ENCODE measurements at regions not wholly inside any gene's neighbourhood (a gene's known extent, or its start where the extent isn't known, plus 50 kb on each side); places are given as distances from the start of the nearest gene placed in this dataset.

DNA sequence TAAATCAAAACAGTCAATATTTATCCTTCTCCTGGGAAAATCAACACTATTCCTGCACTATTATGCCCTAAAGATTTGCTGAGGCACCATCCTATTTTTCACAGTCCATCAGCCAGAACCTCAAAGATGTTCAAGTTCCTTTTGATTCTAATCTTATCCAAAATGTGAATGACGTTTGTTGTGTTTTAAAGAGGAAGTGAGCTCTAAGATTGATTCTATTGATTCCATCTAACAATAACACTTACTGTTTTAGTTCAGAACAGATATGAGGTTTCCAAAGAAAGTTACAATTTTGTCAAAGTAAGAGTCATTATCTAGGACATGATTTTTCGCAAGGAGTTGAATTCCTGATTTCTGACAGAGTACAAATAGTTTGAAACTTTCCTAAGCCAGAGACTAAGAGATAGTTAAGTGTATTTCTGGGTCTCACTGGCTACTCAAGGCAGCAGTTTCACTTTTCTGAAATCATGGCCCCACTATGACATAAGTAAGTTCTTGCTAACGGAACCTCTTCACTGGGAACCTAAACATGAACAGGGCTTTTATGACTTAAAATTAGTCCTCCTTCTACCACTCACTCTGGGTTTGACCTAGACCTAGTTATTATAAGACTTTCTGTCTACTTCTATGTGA is 84.7 kb downstream of the LHX9 start:
- no peaks in the 10 kb centered on the region for H3K79me2 ChIP-seq (ENCODE audit: control insufficient read depth, insufficient read depth, low read length)
- DNase-seq (ENCODE audit: low read depth in 2 of 2), result peak; percentile 18 to 52
- no peak overlapping the region for H3K4me2 ChIP-seq (ENCODE audit: extremely low read depth, insufficient read depth, low read length)
- no peaks in the 10 kb centered on the region for H3K27me3 ChIP-seq (ENCODE audit: control insufficient read depth, insufficient read depth, low read length)
- no peak overlapping the region for H3K4me3 ChIP-seq (replicated peaks in 1 of 4; ENCODE audit: control extremely low read depth in 1 of 4, insufficient read depth in 1 of 4, low read depth in 3 of 4, low read length in 4 of 4)
- H3K9ac ChIP-seq (ENCODE audit: insufficient read depth, low read length), result no peak overlapping the region
- TF ChIP-seq, protein P1, sequence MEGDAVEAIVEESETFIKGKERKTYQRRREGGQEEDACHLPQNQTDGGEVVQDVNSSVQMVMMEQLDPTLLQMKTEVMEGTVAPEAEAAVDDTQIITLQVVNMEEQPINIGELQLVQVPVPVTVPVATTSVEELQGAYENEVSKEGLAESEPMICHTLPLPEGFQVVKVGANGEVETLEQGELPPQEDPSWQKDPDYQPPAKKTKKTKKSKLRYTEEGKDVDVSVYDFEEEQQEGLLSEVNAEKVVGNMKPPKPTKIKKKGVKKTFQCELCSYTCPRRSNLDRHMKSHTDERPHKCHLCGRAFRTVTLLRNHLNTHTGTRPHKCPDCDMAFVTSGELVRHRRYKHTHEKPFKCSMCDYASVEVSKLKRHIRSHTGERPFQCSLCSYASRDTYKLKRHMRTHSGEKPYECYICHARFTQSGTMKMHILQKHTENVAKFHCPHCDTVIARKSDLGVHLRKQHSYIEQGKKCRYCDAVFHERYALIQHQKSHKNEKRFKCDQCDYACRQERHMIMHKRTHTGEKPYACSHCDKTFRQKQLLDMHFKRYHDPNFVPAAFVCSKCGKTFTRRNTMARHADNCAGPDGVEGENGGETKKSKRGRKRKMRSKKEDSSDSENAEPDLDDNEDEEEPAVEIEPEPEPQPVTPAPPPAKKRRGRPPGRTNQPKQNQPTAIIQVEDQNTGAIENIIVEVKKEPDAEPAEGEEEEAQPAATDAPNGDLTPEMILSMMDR (conservative IDR thresholded peaks at IDR 0.05 in 1 of 2, IDR thresholded peaks at IDR 0.05 in 1 of 2; ENCODE audit: low read depth in 1 of 2, low read length in 2 of 2), result no peak
- TF ChIP-seq EZH2 (IDR thresholded peaks at IDR 0.05; ENCODE audit: low read length, missing control alignments), result no peak
- no peaks in the 10 kb centered on the region for H4K20me1 ChIP-seq (ENCODE audit: control insufficient read depth, extremely low read depth, insufficient read depth, low read length)
- H3K36me3 ChIP-seq (ENCODE audit: control insufficient read depth, insufficient read depth, low read length), result no peaks in the 10 kb centered on the region
- no peak overlapping the region for H2AFZ ChIP-seq (ENCODE audit: low read length)
- H3K9me3 ChIP-seq (ENCODE audit: control insufficient read depth, insufficient read depth, low read depth, low read length), result no peaks in the 10 kb centered on the region
- H3K27ac ChIP-seq (ENCODE audit: insufficient read depth, low read length), result no peak overlapping the region
- no peaks in the 10 kb centered on the region for H3K4me1 ChIP-seq (ENCODE audit: control insufficient read depth, extremely low read depth, insufficient read depth, low read length)

GRCh38 chr1:198003468-198003867 is 86.3 kb downstream of the LHX9 start:
- Histone ChIP-seq H3K79me2 (ENCODE audit: control insufficient read depth, insufficient read depth, low read length) (no peaks in the 10 kb centered on the region), H3K4me1 (ENCODE audit: control insufficient read depth, extremely low read depth, insufficient read depth, low read length) (no peaks in the 10 kb centered on the region), H3K9ac (ENCODE audit: insufficient read depth, low read length) (no peak overlapping the region), H4K20me1 (ENCODE audit: control insufficient read depth, extremely low read depth, insufficient read depth, low read length) (no peaks in the 10 kb centered on the region), H3K9me3 (ENCODE audit: control insufficient read depth, insufficient read depth, low read depth, low read length) (no peaks in the 10 kb centered on the region), H3K4me2 (ENCODE audit: extremely low read depth, insufficient read depth, low read length) (no peak overlapping the region), H3K4me3 (replicated peaks in 1 of 4; ENCODE audit: control extremely low read depth in 1 of 4, insufficient read depth in 1 of 4, low read depth in 3 of 4, low read length in 4 of 4) (no peak overlapping the region), H3K27me3 (ENCODE audit: control insufficient read depth, insufficient read depth, low read length) (no peaks in the 10 kb centered on the region), H3K27ac (ENCODE audit: insufficient read depth, low read length) (no peak overlapping the region), H2AFZ (ENCODE audit: low read length) (no peak overlapping the region), H3K36me3 (ENCODE audit: control insufficient read depth, insufficient read depth, low read length) (no peaks in the 10 kb centered on the region)
- no peak for DNase-seq (ENCODE audit: low read depth in 2 of 2)
- TF ChIP-seq EZH2 (IDR thresholded peaks at IDR 0.05; ENCODE audit: low read length, missing control alignments), result no peak
- TF ChIP-seq, protein P1 (conservative IDR thresholded peaks at IDR 0.05 in 1 of 2, IDR thresholded peaks at IDR 0.05 in 1 of 2; ENCODE audit: low read depth in 1 of 2, low read length in 2 of 2), result no peak

- H3K9ac ChIP-seq (ENCODE audit: insufficient read depth, low read length), result no peak overlapping the region
- no peak overlapping the region for H3K4me2 ChIP-seq (ENCODE audit: extremely low read depth, insufficient read depth, low read length)
- no peak overlapping the region for H3K27ac ChIP-seq (ENCODE audit: insufficient read depth, low read length)
- no peak overlapping the region for H2AFZ ChIP-seq (ENCODE audit: low read length)
- no peaks in the 10 kb centered on the region for H3K4me1 ChIP-seq (ENCODE audit: control insufficient read depth, extremely low read depth, insufficient read depth, low read length)
- H3K36me3 ChIP-seq (ENCODE audit: control insufficient read depth, insufficient read depth, low read length), result no peaks in the 10 kb centered on the region
- no peaks in the 10 kb centered on the region for H3K79me2 ChIP-seq (ENCODE audit: control insufficient read depth, insufficient read depth, low read length)
- H4K20me1 ChIP-seq (ENCODE audit: control insufficient read depth, extremely low read depth, insufficient read depth, low read length), result no peaks in the 10 kb centered on the region
- no peak for TF ChIP-seq EZH2 (IDR thresholded peaks at IDR 0.05; ENCODE audit: low read length, missing control alignments)
- TF ChIP-seq, protein P1 (conservative IDR thresholded peaks at IDR 0.05 in 1 of 2, IDR thresholded peaks at IDR 0.05 in 1 of 2; ENCODE audit: low read depth in 1 of 2, low read length in 2 of 2), result no peak
- H3K4me3 ChIP-seq (replicated peaks in 1 of 4; ENCODE audit: control extremely low read depth in 1 of 4, insufficient read depth in 1 of 4, low read depth in 3 of 4, low read length in 4 of 4), result no peak overlapping the region
- no peaks in the 10 kb centered on the region for H3K27me3 ChIP-seq (ENCODE audit: control insufficient read depth, insufficient read depth, low read length)
- H3K9me3 ChIP-seq (ENCODE audit: control insufficient read depth, insufficient read depth, low read depth, low read length), result no peaks in the 10 kb centered on the region
- no peak for DNase-seq (ENCODE audit: low read depth in 2 of 2)
Observed at GRCh38 chr1:198007011-198007410, 89.8 kb downstream of the LHX9 start.

Measured in fibroblast of lung (primary cell).